ELF-1 (cell line): ENCODE measurements at regions not wholly inside any gene's neighbourhood (a gene's known extent, or its start where the extent isn't known, plus 50 kb on each side); places are given as distances from the start of the nearest gene placed in this dataset.

Experiments used
- DNase-seq: peaks from one replicate; pipeline ENCODE4 v3.0.0-alpha.2; 2016; ENCODE audit warnings: low read depth, low spot score

DNA sequence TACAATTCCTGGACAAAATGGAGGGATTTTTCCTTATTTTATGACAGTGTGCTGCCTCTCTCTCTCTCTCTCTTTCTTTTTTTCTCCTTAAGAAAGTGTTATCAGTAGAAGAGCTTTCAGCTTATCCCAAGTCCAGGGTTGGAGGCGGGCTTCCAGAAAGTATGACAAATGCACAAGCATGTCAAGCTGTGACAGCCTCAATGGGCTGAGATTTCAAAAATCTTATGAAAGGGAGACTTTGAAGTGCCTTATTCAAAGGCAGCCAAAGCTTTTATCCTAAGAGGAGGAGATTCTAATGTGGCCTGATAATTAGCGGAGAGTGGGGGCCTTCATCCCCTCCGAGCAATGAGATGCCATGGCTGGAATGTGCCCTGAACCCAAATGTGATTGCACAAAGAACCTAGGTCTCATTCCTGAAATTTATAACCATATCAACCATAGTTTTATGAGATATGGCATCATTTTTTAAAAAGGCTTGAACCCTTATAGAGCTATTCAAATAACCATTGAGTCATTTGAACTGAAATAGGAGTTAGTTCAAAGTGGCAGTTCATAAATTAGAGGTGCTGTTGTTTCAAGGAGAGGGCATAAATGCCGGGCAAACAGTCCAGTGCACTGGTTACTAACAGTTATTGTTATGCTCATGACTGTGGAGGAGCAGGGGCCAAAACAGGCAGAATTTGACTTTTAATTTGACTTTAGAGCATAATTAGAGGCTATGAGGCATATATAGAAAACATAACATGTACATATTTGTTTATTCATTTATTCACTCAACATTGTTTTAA, 261.6 kb upstream of the THRB start:
- DNase-seq, result no peak

GRCh38 chr3:24763393-24763792, 268.7 kb upstream of the THRB start:
- DNase-seq, result no peak

- no peak for DNase-seq
Measured at GRCh38 chr3:24764236-24764915, 269.7 kb upstream of the THRB start.

DNA sequence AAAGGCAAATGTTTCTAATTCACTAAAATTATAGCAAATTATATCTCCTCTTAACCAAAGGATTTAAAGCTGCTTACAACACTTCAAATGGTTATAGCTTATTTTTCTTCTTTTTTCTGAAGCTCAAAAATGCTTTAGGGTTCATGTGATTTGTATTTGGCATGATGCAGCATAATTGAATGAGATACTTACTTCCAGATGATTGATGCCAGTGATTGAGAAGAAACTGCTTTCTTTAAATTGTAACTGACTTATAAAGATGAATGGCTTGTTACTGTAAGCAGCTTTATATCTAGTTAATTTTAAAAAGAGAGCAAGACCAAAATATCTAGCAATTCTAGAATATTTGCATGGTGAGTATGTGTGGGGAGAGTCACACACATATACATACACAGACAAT, 270.7 kb upstream of the THRB start:
- no peak for DNase-seq

GRCh38 chr3:24769918-24770317, 275.3 kb upstream of the THRB start:
- DNase-seq, result no peak

GRCh38 chr3:24773798-24774197, 279.1 kb upstream of the THRB start:
- DNase-seq, result peak; percentile 54

DNA sequence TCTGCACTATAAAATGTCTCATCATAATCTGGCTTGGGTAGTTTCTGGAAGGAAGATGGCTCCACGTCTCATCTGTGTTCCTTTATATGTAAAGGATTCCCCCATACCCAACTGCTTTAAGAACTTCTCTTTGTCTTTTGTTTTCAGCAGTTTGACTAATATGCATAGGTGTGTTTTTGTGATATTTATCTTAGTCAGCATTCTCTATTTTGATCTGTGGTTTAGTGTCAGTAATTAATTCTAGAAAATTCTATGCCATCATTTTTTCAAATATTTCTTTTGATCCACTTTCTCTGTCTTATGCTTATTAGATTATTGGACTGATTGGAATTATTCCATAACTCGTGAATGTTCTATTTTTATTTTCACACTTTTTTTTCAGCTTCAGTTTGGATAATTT, 286.3 kb upstream of the THRB start:
- DNase-seq, result no peak

- DNase-seq, result no peak
Measured at GRCh38 chr3:24781454-24781853, 286.8 kb upstream of the THRB start.

DNA sequence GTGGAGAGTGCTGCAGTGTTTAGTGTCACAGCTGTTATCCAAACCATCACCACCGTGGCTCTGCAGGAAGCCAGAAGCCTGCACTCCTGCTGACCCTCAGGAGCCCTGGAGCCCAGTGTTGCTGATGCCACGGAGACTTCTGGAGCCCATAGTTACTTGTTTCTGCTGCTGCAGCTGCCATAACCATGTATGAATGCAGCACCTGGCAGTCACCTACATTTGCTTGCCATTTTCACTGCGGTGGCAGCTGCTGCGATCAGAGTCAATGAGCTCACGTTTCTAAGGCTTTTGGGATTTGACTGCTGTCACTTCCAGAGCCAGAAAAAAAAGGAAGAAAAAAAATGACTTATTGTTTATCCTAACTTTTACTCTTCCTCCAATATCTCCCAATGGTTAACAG, 299.2 kb upstream of the THRB start:
- no peak for DNase-seq

GRCh38 chr3:24802614-24803013, 308.0 kb upstream of the THRB start:
- no peak for DNase-seq

DNA sequence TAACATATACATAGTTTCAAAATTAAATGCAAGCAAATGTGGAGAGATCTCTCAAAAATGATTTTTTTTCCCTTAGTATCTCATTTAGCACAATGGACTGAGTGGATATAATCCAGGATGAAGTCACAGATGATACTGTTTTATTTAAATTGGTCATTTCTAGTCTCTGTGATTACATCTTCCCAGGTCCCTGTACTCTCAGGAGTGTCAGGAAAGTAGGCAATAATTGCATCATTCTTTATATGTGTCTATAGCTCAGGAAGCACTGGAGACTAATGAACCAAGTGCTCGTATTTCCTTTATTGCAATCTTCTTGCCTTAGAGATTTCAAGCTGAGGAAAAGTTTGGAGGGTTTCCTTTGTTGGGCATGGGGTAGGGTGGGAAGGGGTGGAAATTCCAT, 309.4 kb upstream of the THRB start:
- no peak for DNase-seq

GRCh38 chr3:24810881-24811280, 316.2 kb upstream of the THRB start:
- DNase-seq, result no peak

GRCh38 chr3:24812116-24812515, 317.5 kb upstream of the THRB start:
- no peak for DNase-seq

- no peak for DNase-seq
Measured at GRCh38 chr3:24818055-24818454, 323.4 kb upstream of the THRB start.

DNA sequence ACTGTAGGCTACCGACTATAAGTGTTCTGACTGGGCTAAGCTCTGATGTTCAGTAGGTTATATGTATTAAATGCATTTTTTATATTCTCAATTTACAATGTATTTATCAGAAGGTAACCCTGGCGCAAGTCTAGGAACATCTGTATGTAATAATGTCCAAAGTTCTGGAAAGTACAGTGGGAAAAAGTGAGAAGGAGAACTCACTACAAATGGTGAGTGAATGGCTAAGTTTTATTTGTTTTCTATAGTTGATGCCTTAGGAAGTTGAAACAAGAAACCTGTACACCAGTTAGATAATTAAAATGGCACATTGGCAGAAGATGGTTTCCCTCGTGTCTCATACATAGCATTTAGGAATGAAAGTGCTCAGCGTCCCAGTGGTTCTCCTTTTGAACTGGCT, 333.4 kb upstream of the THRB start:
- DNase-seq, result no peak

- DNase-seq, result no peak
Measured at GRCh38 chr3:24828551-24828950, 333.9 kb upstream of the THRB start.

DNA sequence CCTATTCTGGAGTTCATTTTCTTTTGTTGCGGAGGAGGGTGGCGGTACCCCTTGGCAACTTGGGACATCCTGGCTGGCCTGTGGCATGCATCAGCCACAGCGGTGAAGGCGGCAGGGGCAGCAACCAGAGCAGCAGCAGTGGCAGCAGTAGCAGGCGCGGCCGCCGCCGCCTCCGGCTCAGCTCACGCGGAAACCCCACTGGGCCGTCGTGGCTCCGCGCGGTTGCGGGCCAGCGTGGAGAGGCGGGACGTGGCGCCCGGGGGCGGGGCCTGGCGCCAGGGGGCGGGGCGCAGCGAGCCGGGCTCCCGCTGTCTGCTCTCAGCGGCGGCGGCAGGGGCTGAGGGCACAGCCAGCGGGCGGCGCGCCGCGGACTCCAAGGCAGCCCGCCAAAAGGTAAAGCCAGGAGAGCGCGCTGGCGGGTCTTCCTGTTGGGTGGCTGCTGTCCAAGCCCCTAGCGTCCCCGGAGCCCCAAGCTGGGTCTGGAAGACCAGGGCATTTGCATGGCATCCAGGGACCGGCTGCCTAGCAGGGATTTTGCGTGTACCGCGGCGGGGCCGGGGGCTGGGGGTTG, 334.4 kb upstream of the THRB start:
- peak; percentile 53 for DNase-seq

- DNase-seq, result peak; percentile 42
Measured at GRCh38 chr3:24829629-24830229, 335.1 kb upstream of the THRB start.

DNA sequence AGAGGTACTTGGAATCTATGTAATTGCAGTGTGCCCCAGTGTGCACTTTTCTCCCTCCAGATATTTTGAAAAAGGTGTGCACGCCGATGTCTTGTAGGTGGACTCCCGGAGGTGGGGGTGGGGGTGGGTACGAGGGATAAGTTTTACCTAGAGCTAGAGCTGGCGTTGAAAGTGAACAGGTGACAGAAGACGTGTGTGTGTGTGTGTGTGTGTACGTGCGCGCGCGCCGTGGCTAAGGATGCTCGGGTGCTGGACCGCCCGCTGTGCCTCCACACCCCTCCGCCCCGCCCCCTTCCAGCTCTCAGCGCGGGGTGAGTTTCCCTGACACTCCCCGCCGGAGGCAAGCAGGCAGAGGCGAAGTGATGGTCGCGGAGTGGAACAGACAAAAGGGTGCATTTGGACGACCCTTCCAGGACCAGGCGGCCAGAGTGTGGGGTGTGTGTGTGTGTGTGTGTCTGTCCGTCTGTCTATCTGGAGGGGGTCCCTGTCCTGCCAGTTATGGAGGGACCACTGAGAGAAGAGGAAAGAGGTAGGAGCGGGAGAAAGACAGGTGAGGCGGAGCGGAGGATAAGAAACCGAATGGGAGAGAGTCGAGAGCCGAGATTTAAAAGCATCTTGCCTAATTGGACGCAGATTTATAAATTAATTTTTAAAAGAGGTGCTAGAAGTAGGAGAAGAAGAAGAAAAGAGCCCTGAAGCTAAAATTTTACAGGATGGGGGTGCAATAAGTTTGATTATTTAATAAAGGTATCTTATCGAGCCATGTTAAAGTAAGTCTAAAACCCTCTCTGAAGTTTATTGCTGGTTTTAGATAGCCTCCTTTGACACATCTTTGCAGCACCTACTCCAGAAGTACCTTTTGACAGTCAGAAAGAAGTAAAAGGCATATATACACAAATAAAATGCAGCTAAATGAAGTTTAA, 335.8 kb upstream of the THRB start:
- DNase-seq, result no peak

GRCh38 chr3:24831221-24831620, 336.6 kb upstream of the THRB start:
- no peak for DNase-seq

GRCh38 chr3:24832891-24833290, 338.2 kb upstream of the THRB start:
- no peak for DNase-seq

DNA sequence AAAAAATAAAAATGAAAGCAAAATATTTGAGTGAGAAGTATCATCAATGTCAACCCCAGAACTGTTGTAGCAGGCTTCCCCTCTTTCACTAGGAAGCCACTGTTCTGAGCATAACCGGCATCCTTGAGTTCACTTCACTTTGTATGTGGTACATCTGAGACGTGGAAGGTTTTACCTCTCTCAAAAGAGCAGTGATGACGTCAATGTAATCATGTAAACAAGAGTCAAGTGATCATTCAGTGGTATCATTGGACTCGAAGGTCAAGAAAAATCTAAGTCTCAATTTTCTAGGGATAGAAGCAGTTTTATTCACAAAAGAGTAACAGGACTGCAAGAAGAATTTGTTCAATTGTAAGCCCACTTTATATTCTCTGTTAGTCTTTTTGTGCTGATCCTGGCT, 339.8 kb upstream of the THRB start:
- no peak for DNase-seq
